DND-41 (cell line): ENCODE measurements at regions not wholly inside any gene's neighbourhood (a gene's known extent, or its start where the extent isn't known, plus 50 kb on each side); places are given as distances from the start of the nearest gene placed in this dataset.

Source experiments
- CTCF ChIP-seq: IDR thresholded peaks from 2 replicates; pipeline ENCODE4 v1.5.1; 2012; ENCODE audit warnings: borderline replicate concordance, low read length, moderate library complexity, mild to moderate bottlenecking; ENCODE audit not compliant: poor library complexity, severe bottlenecking; ENCODE audit errors: extremely low read depth
- EZH2 ChIP-seq: IDR thresholded peaks from 3 replicates; pipeline ENCODE4 v1.6.1; 2012; ENCODE audit warnings: borderline replicate concordance, low read depth, mild to moderate bottlenecking, moderate library complexity, low read length, inconsistent platforms; ENCODE audit not compliant: severe bottlenecking

GRCh38 chr6:79862711-79863110 is 84.6 kb downstream of the ELOVL4 start:
- TF ChIP-seq CTCF (no peak), EZH2 (no peak)
